Hypothalamus (tissue), 51 donors: ENCODE measurements at regions not wholly inside any gene's neighbourhood (a gene's known extent, or its start where the extent isn't known, plus 50 kb on each side); places are given as distances from the start of the nearest gene placed in this dataset.
A peak's percentile ranks its signal among the peaks of the same experiment; 100 is the strongest.
"Not testable (repeated sequence)": the region's sequence is repeated elsewhere in the genome, so short reads cannot be mapped to it uniquely, and the experiment has no call there.

Experiments
- DNase-seq, 51 donors: peaks; one replicate each; lab custom pipeline; 2025; lab: John Stamatoyannopoulos, UW

GRCh38 chr18:39485696-39486095, 1920.1 kb upstream of the CELF4 start:
- no peak for DNase-seq

GRCh38 chr18:39481281-39481680, 1915.7 kb upstream of the CELF4 start:
- no peak for DNase-seq

GRCh38 chr18:39480494-39481195, 1915.0 kb upstream of the CELF4 start:
- DNase-seq: no peak

GRCh38 chr18:39464006-39464405, 1898.4 kb upstream of the CELF4 start:
- no peak for DNase-seq

- no peak for DNase-seq
Measured at GRCh38 chr18:39462436-39462835, 1896.8 kb upstream of the CELF4 start.

- no peak for DNase-seq
Measured at GRCh38 chr18:39460136-39460535, 1894.5 kb upstream of the CELF4 start.

GRCh38 chr18:39455285-39455684, 1889.7 kb upstream of the CELF4 start:
- DNase-seq: peak in 3 of 51 donors; percentile 3 to 28 (median 20)

- no peak for DNase-seq
Measured at GRCh38 chr18:39454866-39455265, 1889.3 kb upstream of the CELF4 start.

- peak in 6 of 51 donors; percentile 2 to 31 (median 18) for DNase-seq
Measured at GRCh38 chr18:39453882-39454281, 1888.3 kb upstream of the CELF4 start.

- no peak for DNase-seq
Measured at GRCh38 chr18:39453356-39453755, 1887.8 kb upstream of the CELF4 start.

GRCh38 chr18:39450958-39451357, 1885.4 kb upstream of the CELF4 start:
- DNase-seq: no peak

GRCh38 chr18:39449566-39449965, 1884.0 kb upstream of the CELF4 start:
- no peak for DNase-seq

GRCh38 chr18:39448942-39449341, 1883.3 kb upstream of the CELF4 start:
- no peak for DNase-seq

- DNase-seq: not testable (repeated sequence)
Measured at GRCh38 chr18:39444957-39445356, 1879.4 kb upstream of the CELF4 start.

GRCh38 chr18:39441648-39442047, 1876.0 kb upstream of the CELF4 start:
- no peak for DNase-seq

GRCh38 chr18:39435996-39436395, 1870.4 kb upstream of the CELF4 start:
- no peak for DNase-seq

- no peak for DNase-seq
Measured at GRCh38 chr18:39435209-39435608, 1869.6 kb upstream of the CELF4 start.

- peak in 1 of 51 donors; percentile 1 for DNase-seq
Measured at GRCh38 chr18:39434223-39434920, 1868.8 kb upstream of the CELF4 start.

GRCh38 chr18:39425172-39425850, 1859.7 kb upstream of the CELF4 start:
- DNase-seq: no peak

GRCh38 chr18:39424261-39424660, 1858.7 kb upstream of the CELF4 start:
- DNase-seq: no peak

- peak in 4 of 51 donors; percentile 1 to 18 (median 4) for DNase-seq
Measured at GRCh38 chr18:39421276-39421675, 1855.7 kb upstream of the CELF4 start.

GRCh38 chr18:39419315-39419714, 1853.7 kb upstream of the CELF4 start:
- DNase-seq: no peak
